HG03280 (cell line): ENCODE measurements at regions not wholly inside any gene's neighbourhood (a gene's known extent, or its start where the extent isn't known, plus 50 kb on each side); places are given as distances from the start of the nearest gene placed in this dataset.

Experiments used
- ATAC-seq: cut with Tn5 transposase; IDR thresholded peaks from one replicate; pipeline ENCODE4 v1.9.1; 2021; ENCODE audit warnings: mild to moderate bottlenecking, moderate library complexity; ENCODE audit not compliant: unreplicated experiment

GRCh38 chr13:104015646-104016396, 949.6 kb upstream of the SLC10A2 start:
- no peak for ATAC-seq

- no peak for ATAC-seq
Observed at GRCh38 chr13:104014803-104015645, 948.8 kb upstream of the SLC10A2 start.

GRCh38 chr13:104011505-104012241, 945.5 kb upstream of the SLC10A2 start:
- ATAC-seq = no peak

- no peak for ATAC-seq
Observed at GRCh38 chr13:104008541-104009435, 942.6 kb upstream of the SLC10A2 start.

GRCh38 chr13:104008075-104008474, 941.9 kb upstream of the SLC10A2 start:
- no peak for ATAC-seq

GRCh38 chr13:104006625-104007075, 940.4 kb upstream of the SLC10A2 start:
- no peak for ATAC-seq

- no peak for ATAC-seq
Observed at GRCh38 chr13:104004572-104004971, 938.4 kb upstream of the SLC10A2 start.

GRCh38 chr13:104002216-104002615, 936.0 kb upstream of the SLC10A2 start:
- no peak for ATAC-seq

GRCh38 chr13:104001766-104002165, 935.5 kb upstream of the SLC10A2 start:
- no peak for ATAC-seq

GRCh38 chr13:103996733-103997132, 930.5 kb upstream of the SLC10A2 start:
- ATAC-seq = no peak

GRCh38 chr13:103983948-103984347, 917.7 kb upstream of the SLC10A2 start:
- ATAC-seq = no peak

- no peak for ATAC-seq
Observed at GRCh38 chr13:103976371-103976770, 910.2 kb upstream of the SLC10A2 start.

GRCh38 chr13:103973740-103974139, 907.5 kb upstream of the SLC10A2 start:
- ATAC-seq = no peak

GRCh38 chr13:103969520-103970050, 903.4 kb upstream of the SLC10A2 start:
- no peak for ATAC-seq

GRCh38 chr13:103965506-103966243, 899.5 kb upstream of the SLC10A2 start:
- ATAC-seq = no peak

GRCh38 chr13:103961784-103962183, 895.6 kb upstream of the SLC10A2 start:
- no peak for ATAC-seq

- no peak for ATAC-seq
Observed at GRCh38 chr13:103961129-103961528, 894.9 kb upstream of the SLC10A2 start.

- no peak for ATAC-seq
Observed at GRCh38 chr13:103960001-103960400, 893.8 kb upstream of the SLC10A2 start.

- no peak for ATAC-seq
Observed at GRCh38 chr13:103958691-103959090, 892.5 kb upstream of the SLC10A2 start.
